GM12878 (cell line): ENCODE measurements at regions not wholly inside any gene's neighbourhood (a gene's known extent, or its start where the extent isn't known, plus 50 kb on each side); places are given as distances from the start of the nearest gene placed in this dataset.

Experiments used
- ATF3 ChIP-seq: IDR thresholded peaks from 2 replicates; pipeline ENCODE4 v1.6.1; 2011; ENCODE audit warnings: low read depth, mild to moderate bottlenecking, low read length, moderate library complexity, borderline replicate concordance; ENCODE audit errors: extremely low read depth
- BCL11A ChIP-seq: IDR thresholded peaks from 2 replicates; pipeline ENCODE4 v1.6.1; 2011; ENCODE audit warnings: low read depth, low read length
- CBX5 ChIP-seq: sonication (generic); IDR thresholded peaks from 2 replicates; pipeline ENCODE4 v1.6.1; 2016; ENCODE audit warnings: low read depth, moderate library complexity, mild to moderate bottlenecking, inconsistent platforms
- CTCF ChIP-seq, 3 experiments: IDR thresholded peaks in 2 of 3; conservative IDR thresholded peaks in 1 of 3; 2 replicates each; pipeline ENCODE4 v1.5.1; 2011; ENCODE audit warnings: low read depth in 3 of 3, low read length in 3 of 3, mild to moderate bottlenecking in 3 of 3, control low read depth in 2 of 3, moderate library complexity in 2 of 3, inconsistent platforms in 1 of 3, mixed read lengths in 1 of 3; ENCODE audit not compliant: control insufficient read depth in 2 of 3, insufficient read depth in 1 of 3; ENCODE audit errors: extremely low read depth in 1 of 3
- POLR2A ChIP-seq: IDR thresholded peaks from 2 replicates; pipeline ENCODE4 v1.6.1; 2011; ENCODE audit warnings: low read depth, mild to moderate bottlenecking, low read length
- WRNIP1 ChIP-seq: IDR thresholded peaks from 2 replicates; pipeline ENCODE4 v1.6.1; 2011; ENCODE audit warnings: low read depth, low read length, improper control_type of control experiment, borderline replicate concordance
- ZNF274 ChIP-seq: IDR thresholded peaks from one replicate; pipeline ENCODE4 v1.8.0; 2011; ENCODE audit not compliant: insufficient read length, insufficient read depth

GRCh38 chr21:17673261-17674020 lies 60.7 kb upstream of the BTG3 start:
- no peak for TF ChIP-seq ATF3
- TF ChIP-seq BCL11A = no peak
- TF ChIP-seq WRNIP1 = no peak
- no peak for TF ChIP-seq CBX5
- no peak for TF ChIP-seq CTCF (IDR thresholded peaks at IDR 0.05 in 2 of 3, conservative IDR thresholded peaks at IDR 0.05 in 1 of 3; ENCODE audit: control insufficient read depth in 2 of 3, extremely low read depth in 1 of 3, insufficient read depth in 1 of 3, low read depth in 3 of 3, low read length in 3 of 3)
- no peak for TF ChIP-seq ZNF274
- no peak for TF ChIP-seq POLR2A
